Cortex of kidney (tissue), 1 donor: ENCODE measurements at regions not wholly inside any gene's neighbourhood (a gene's known extent, or its start where the extent isn't known, plus 50 kb on each side); places are given as distances from the start of the nearest gene placed in this dataset.
"Not testable (repeated sequence)": the region's sequence is repeated elsewhere in the genome, so short reads cannot be mapped to it uniquely, and the experiment has no call there.

Experiments used
- DNase-seq: peaks from one replicate; lab custom pipeline; 2025; lab: John Stamatoyannopoulos, UW

- DNase-seq = not testable (repeated sequence)
These were observed 829.7 kb downstream of the TMEM121 start for GRCh38 chr14:106355881-106356642.

DNA sequence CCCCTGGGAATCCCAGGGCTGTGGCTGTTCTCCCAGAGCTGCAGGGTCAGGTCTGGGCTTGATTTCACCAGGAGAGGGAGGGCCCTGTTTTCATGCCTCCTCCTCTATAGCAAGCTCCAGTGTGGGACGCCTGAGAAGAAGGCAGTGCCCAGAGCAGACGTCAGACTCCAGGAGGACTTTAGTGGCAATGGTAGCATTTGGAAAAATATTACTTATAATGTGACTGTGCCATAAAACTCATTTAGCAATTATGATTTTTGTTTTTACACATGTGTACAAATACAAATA, 830.2 kb downstream of the TMEM121 start:
- DNase-seq = not testable (repeated sequence)

DNA sequence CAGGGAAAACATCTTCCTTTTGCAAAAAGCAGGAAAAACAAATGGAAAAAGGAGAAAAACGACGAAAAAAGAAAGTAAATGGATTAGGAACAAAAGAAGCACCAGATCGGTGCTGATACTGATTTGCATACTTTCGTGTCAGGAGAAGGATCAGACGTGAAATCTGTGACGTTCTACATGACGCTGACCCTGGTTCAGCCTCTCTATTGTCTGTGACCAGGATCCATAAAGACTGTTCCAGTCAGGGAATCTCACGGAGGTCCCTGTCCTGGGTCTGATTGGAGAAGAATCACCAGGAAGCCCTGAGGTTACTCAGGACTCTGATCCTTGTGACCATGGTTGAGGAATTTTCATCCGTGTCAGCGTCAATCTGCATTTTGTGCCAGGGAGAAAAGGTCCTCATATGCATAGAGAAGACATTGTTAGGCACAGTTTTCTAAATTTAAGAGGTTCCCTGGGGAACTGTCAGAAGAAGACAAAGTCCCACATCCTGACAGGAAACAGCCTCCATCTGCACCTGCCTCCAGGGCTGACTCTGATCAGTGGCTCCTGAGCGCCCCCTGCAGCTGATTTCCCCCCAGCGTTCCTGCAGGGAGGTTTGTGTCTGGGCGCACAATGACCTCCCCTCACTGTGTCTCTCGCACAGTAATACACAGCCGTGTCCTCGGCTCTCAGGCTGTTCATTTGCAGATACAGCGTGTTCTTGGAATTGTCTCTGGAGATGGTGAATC, 832.9 kb downstream of the TMEM121 start:
- DNase-seq = not testable (repeated sequence)

DNA sequence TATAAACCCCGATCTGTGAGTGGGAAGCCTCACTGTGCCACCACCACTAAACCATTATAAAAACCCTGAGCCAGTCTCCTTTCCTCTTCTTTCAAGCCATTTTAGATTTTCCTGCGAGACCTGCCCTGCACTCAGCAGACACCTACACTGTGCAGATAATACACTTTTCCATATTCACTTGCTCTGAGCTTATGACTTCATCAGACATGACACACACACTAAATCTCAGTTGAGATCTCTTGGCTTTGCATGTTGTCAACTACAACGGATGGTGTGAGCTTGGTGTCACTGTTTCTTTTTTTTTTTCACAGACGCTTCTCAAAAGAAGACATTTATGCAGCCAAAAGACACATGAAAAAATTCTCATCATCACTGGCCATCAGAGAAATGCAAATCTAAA, 839.0 kb downstream of the TMEM121 start:
- DNase-seq = not testable (repeated sequence)

DNA sequence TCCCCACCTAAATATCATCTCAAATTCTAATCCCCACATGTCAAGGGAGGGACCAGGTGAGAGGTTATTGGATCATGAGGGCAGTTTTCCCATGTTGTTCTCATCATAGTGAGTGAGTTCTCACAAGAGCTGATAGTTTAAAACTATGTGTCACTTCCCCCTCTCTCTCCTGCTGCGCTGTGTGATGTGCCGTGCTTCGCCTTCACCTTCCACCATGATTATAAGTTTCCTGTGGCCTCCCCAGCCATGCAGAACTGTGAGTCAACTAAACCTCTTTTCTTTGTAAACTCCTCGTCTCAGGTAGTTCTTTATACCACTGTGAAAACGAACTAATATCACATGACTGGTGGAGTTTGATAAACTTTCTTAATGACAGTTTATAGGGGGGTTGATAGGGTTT, 839.5 kb downstream of the TMEM121 start:
- not testable (repeated sequence) for DNase-seq

DNA sequence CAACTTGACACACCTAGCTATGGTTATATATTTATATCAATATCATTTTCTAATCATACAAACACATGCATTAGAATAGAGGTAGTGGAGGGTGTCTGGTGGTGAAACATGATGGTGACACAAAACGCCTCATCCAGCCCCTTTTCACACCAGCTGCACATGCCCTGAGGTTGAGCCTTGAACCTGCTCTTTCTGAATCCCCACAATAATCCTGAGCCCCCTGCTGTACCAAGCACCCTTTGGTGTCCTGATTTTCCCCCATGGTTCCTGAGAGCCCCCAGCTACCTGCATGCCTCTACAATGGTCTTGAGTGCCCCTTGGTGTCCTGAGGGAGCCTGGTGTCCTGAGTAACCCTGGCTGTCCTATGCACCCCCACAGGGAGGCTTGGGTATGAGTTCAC, 840.6 kb downstream of the TMEM121 start:
- not testable (repeated sequence) for DNase-seq

DNA sequence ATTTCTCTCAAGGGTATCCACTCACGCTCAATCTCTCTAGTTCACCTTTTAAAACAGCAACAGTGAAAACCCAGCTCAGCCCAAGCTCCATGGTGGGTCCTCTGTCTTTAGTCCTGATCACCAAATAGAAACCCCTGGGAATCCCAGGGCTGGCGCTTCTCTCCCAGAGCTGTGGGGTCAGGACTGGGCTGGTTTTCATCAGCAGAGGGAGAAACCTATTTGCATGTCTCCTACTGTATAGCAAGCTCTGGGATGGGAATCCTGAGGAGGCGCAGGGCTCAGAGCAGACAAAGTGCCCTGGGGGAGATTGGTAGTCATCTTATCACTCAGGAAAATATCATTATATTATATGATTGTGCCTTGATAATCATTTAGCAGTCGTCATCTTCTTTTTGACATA, 843.1 kb downstream of the TMEM121 start:
- not testable (repeated sequence) for DNase-seq

DNA sequence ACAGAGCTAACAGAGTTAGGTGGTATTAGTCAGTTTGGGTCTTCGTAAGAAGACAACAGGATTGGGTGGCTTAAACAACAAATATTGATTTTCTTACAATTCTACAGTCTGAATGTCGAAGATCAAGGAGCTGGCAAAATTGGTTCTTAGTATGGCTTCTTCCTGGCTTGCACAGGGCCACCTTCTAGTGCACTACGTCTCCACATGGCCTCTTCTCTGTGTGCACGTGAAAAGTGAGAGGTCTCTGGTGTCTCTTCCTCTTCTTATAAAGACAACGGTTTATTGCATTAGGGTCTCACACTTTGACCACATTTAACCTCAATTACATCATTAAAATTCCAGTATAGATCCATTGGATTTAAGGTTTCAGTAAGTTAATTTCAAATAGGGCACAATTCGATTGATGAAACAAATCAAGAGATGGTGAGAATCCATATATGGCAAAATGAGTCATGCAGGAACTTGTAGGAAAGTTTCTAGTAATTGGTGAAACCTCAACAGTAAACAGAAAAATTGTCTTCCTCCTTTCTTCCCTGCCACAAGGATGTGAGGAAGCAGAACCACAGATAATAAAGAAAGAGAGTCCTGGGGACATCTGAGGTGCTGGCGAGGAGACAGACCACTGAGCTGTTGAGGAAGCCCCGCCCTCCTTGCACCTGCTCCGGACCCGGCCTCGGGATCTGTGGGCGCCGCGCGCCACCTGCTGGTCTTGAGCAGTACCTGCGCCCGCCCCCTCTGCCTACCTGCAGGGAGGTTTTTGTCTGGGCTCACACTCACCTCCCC, 846.7 kb downstream of the TMEM121 start:
- DNase-seq = no peak

GRCh38 chr14:106373653-106374110, 847.3 kb downstream of the TMEM121 start:
- DNase-seq = not testable (repeated sequence)

- DNase-seq = no peak
These were observed 851.0 kb downstream of the TMEM121 start for GRCh38 chr14:106377432-106377831.

DNA sequence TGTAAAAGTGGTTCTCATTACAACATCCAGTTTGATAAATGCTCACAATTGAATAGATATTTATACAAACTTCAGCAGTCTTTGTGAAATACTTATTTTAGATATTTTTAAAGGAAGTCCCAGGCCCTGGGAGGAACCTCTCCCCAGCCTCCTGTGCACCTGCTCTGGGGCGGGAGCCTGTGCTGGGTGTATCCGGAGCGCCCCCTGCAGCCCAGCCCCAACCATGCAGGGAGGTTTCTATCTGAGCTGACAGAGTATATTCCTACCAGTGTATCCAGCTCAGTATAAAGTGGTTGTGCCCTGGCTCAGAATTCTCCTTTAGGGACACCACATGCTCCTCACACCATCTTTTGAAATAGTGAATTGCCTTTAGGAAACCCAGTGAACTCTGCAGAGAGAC, 851.8 kb downstream of the TMEM121 start:
- no peak for DNase-seq

GRCh38 chr14:106380740-106381139, 854.4 kb downstream of the TMEM121 start:
- DNase-seq = no peak

DNA sequence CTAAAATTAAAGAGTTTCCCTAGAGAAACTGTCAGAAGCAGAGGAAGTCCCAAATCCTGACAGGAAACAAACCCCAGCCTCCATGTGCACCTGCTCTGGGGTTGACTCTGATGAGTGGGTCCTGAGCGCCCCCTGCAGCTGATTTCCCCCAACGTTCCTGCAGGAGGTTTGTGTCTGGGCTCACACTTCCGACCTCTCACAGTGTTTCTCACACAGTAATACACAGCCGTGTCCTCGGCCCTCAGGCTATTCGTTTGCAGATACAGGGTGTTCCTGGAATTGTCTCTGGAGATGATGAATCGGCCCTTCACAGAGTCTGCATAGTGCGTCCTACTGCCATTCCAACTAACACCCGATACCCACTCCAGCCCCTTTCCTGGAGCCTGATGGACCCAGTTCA, 862.8 kb downstream of the TMEM121 start:
- not testable (repeated sequence) for DNase-seq

GRCh38 chr14:106390401-106390800, 864.0 kb downstream of the TMEM121 start:
- DNase-seq = no peak

- no peak for DNase-seq
These were observed 864.6 kb downstream of the TMEM121 start for GRCh38 chr14:106390947-106391346.

- no peak for DNase-seq
These were observed 867.4 kb downstream of the TMEM121 start for GRCh38 chr14:106393742-106394141.

GRCh38 chr14:106395456-106396050, 869.2 kb downstream of the TMEM121 start:
- DNase-seq = no peak

DNA sequence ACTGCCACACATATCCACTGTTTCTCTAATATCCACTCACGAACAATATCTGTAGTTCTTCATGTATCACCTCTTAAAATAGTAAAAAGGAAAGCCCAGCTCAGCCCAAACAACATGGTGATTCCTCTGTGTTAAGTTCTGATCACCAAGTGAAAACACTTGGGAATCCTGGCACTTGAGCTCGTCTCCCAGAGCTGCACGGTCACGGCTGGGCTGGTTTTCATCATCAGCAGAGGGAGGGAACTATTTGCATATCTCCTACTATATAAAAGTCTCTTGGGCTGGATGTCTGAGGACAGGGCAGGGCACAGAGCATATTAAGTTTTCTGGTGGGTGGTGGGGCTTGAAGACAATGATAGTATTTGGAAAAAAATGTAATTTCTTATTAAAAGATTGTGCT, 870.6 kb downstream of the TMEM121 start:
- DNase-seq = no peak

DNA sequence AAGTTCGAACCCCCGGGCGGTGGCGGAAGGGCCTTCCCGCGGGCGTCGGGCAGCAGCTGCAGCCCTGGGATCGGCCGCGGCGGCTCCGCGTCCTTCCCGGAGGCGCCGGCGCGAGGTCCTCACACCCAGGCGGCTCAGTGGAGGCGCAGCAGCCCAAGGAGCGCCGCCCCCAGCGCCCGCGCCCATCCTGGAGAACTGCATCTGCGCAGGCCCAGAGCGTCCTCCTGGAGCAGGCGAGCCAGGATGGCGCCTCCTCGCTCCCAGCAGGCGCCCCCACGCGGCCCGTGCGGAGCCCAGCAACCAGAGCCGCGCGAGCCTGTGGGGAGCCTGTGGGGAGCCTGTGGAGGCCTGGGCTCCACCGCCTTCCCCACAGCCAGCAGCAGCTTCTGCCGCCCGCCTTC, 872.5 kb downstream of the TMEM121 start:
- not testable (repeated sequence) for DNase-seq

DNA sequence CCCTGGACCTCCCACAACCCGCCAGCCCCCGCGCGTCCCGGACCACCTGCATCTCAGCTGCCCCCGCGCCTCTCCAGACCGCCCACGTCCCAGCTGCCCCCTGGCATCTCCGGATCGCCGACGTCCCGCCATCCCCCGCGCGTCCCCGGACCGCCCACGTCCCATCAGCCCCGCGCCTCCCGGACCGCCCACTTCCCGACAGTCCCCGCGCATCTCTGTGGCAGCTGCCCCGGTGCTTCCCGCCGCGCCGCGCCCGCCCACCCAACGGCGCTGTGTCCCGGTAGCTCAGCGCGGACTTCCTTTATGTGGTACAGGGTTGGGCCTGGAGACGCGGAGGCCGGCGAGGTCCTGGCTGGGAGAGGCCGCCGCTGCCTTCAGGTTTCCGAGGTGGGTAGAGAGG, 874.9 kb downstream of the TMEM121 start:
- DNase-seq = not testable (repeated sequence)

DNA sequence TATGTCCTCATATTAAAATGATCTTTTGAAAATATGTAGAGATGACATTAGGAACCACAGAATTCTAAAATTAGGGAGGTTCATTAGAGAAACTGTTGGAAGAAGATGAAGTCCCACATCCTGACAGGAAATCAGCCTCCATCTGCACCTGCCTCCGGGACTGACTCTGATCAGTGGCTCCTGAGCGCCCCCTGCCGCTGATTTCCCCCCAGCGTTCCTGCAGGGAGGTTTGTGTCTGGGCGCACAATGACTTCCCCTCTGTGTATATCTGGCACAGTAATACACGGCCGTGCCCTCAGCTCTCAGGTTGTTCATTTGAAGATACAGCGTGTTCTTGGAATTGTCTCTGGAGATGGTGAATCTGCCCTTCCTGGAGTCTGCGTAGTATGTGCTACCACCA, 883.8 kb downstream of the TMEM121 start:
- not testable (repeated sequence) for DNase-seq

DNA sequence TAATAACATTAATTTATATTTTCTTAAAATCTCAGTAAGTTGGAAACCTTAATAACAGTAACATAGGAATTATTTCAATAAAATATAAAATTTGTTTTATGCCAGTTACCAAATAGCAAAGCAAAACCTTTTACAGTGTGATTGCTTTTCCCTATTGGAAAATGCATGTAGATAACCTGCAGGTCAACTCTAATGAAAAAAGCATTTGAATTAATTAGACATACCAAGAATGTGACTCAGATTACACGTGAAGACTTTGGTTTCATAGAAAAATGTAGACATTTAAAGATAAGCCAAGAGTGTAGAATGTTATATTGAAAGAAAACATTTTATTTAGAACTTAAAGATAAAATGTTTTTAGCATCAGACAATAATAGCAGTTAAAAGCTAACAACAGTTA, 888.1 kb downstream of the TMEM121 start:
- DNase-seq = no peak
